Hepatocyte (in vitro differentiated cells): ENCODE measurements at regions not wholly inside any gene's neighbourhood (a gene's known extent, or its start where the extent isn't known, plus 50 kb on each side); places are given as distances from the start of the nearest gene placed in this dataset.

Experiments
- DNase-seq: peaks from one replicate; pipeline ENCODE4 v3.0.0-alpha.2; 2016; ENCODE audit warnings: low spot score
- H2AFZ ChIP-seq: fragments of 200-600 bp; sonication (generic); 2 replicates; pipeline ENCODE4 v1.6.0; 2016; ENCODE audit warnings: antibody characterized with exemption, mild to moderate bottlenecking
- H3K27ac ChIP-seq: fragments of 200-600 bp; sonication (generic); 2 replicates; pipeline ENCODE4 v1.5.1; 2016; ENCODE audit warnings: mild to moderate bottlenecking
- H3K27me3 ChIP-seq: fragments of 200-600 bp; sonication (generic); 2 replicates; pipeline ENCODE4 v1.6.1; 2016
- H3K36me3 ChIP-seq: fragments of 200-600 bp; sonication (generic); replicated peaks from 2 replicates; pipeline ENCODE4 v1.5.1; 2016; ENCODE audit warnings: low read depth; ENCODE audit not compliant: insufficient read depth
- H3K4me1 ChIP-seq: fragments of 200-600 bp; sonication (generic); 2 replicates; pipeline ENCODE4 v1.5.1; 2016; ENCODE audit warnings: mild to moderate bottlenecking, moderate library complexity; ENCODE audit not compliant: insufficient read depth
- H3K4me2 ChIP-seq: fragments of 200-600 bp; sonication (generic); 2 replicates; pipeline ENCODE4 v1.6.0; 2016
- H3K4me3 ChIP-seq: fragments of 200-600 bp; sonication (generic); 2 replicates; pipeline ENCODE4 v1.5.1; 2016; ENCODE audit warnings: mild to moderate bottlenecking
- H3K79me2 ChIP-seq: fragments of 200-600 bp; sonication (generic); 2 replicates; pipeline ENCODE4 v1.6.0; 2017; ENCODE audit warnings: mild to moderate bottlenecking
- H3K9me2 ChIP-seq: fragments of 200-600 bp; sonication (generic); replicated peaks from 2 replicates; pipeline ENCODE4 v1.6.0; 2017; ENCODE audit warnings: mild to moderate bottlenecking; ENCODE audit not compliant: insufficient read depth
- H3K9me3 ChIP-seq: fragments of 200-600 bp; sonication (generic); 2 replicates; pipeline ENCODE4 v1.5.1; 2016; ENCODE audit warnings: low read depth, mild to moderate bottlenecking
- H4K20me1 ChIP-seq: fragments of 200-600 bp; sonication (generic); 2 replicates; pipeline ENCODE4 v1.6.0; 2016; ENCODE audit warnings: mild to moderate bottlenecking; ENCODE audit not compliant: insufficient read depth, poor library complexity, severe bottlenecking
- EZH2 ChIP-seq: fragments of 200-600 bp; sonication (generic); IDR thresholded peaks from 2 replicates; pipeline ENCODE4 v1.6.1; 2016; ENCODE audit warnings: antibody characterized with exemption, mild to moderate bottlenecking, borderline replicate concordance
- EZH2phosphoT487 ChIP-seq: fragments of 200-600 bp; sonication (generic); IDR thresholded peaks from one replicate; pipeline ENCODE4 v1.6.1; 2018; ENCODE audit warnings: antibody characterized with exemption, mild to moderate bottlenecking, low read depth, moderate library complexity; ENCODE audit not compliant: unreplicated experiment, severe bottlenecking
- WGBS: methylation state at CpG from one replicate; pipeline ENCODE4 v1.1.6; 2016; ENCODE audit warnings: low lambda C conversion rate; ENCODE audit errors: missing lambda C conversion rate; 5-methylcytosine and 5-hydroxymethylcytosine counted together
- TF ChIP-seq, protein P1 (sequence below): fragments of 200-600 bp; sonication (generic); IDR thresholded peaks from 2 replicates; pipeline ENCODE4 v1.5.1; 2016; ENCODE audit warnings: antibody characterized with exemption, mild to moderate bottlenecking; ENCODE audit not compliant: poor library complexity

DNA sequence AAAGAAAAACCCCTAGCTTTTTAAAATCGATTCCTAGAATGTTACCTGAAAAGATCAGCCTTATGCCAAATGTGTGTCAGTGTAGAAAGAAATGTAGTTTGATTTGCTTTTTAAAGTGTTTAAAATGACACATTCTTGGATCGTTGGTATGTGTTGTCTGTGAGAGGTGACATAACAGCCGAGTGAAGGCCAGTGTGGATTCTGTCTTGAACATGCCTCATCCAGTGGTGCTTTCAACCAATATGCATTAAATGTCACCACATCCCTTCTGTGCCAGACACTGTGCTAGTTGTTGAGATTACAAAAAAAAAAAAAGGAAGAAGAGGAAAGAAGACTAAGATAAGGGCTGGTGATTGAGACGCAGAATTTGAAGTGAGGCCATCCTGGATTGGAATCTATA is 994.2 kb upstream of the TENM3 start:
- Histone ChIP-seq H3K9me2 (no peaks in the 10 kb centered on the region), H3K36me3 (no peaks in the 10 kb centered on the region), H4K20me1 (no peaks in the 10 kb centered on the region), H3K9me3 (no peaks in the 10 kb centered on the region), H3K4me3 (no peak overlapping the region), H2AFZ (no peak overlapping the region), H3K27me3 (no peaks in the 10 kb centered on the region), H3K4me2 (no peak overlapping the region), H3K4me1 (no peaks in the 10 kb centered on the region), H3K79me2 (no peaks in the 10 kb centered on the region), H3K27ac (no peak overlapping the region)
- 86% methylated on average over 4 of the region's 4 CpGs for WGBS
- DNase-seq, result no peak
- TF ChIP-seq, protein P1, sequence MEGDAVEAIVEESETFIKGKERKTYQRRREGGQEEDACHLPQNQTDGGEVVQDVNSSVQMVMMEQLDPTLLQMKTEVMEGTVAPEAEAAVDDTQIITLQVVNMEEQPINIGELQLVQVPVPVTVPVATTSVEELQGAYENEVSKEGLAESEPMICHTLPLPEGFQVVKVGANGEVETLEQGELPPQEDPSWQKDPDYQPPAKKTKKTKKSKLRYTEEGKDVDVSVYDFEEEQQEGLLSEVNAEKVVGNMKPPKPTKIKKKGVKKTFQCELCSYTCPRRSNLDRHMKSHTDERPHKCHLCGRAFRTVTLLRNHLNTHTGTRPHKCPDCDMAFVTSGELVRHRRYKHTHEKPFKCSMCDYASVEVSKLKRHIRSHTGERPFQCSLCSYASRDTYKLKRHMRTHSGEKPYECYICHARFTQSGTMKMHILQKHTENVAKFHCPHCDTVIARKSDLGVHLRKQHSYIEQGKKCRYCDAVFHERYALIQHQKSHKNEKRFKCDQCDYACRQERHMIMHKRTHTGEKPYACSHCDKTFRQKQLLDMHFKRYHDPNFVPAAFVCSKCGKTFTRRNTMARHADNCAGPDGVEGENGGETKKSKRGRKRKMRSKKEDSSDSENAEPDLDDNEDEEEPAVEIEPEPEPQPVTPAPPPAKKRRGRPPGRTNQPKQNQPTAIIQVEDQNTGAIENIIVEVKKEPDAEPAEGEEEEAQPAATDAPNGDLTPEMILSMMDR, result no peak
- TF ChIP-seq EZH2, result no peak
- TF ChIP-seq EZH2phosphoT487, result no peak

DNA sequence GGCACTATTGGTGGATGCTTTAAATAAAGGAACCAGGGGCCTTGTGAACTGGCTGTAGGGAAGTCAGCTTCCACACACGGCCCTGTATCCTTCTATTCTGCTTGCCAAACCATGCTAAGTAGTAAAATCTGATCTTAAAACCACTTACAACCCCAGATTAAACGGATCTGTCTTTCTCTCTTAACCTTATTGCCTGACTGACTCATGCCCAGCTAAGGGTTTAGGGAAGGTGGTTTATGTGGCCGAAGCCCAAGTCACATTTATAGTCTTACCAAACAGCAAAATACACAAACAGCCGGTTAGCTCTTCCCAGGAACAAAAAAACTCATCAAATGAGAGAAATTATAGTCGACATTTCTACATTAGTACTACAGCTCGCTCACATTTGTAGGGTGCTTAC is 988.4 kb upstream of the TENM3 start:
- Histone ChIP-seq H3K4me3 (no peak overlapping the region), H3K9me3 (no peaks in the 10 kb centered on the region), H2AFZ (no peak overlapping the region), H3K9me2 (no peaks in the 10 kb centered on the region), H3K36me3 (no peaks in the 10 kb centered on the region), H4K20me1 (no peaks in the 10 kb centered on the region), H3K79me2 (no peaks in the 10 kb centered on the region), H3K27ac (no peak overlapping the region), H3K4me1 (no peaks in the 10 kb centered on the region), H3K4me2 (no peak overlapping the region), H3K27me3 (no peaks in the 10 kb centered on the region)
- DNase-seq, result no peak
- TF ChIP-seq, protein P1, result no peak
- TF ChIP-seq EZH2phosphoT487 (no peak), EZH2 (no peak)
- 54% methylated on average over 6 of the region's 6 CpGs for WGBS

DNA sequence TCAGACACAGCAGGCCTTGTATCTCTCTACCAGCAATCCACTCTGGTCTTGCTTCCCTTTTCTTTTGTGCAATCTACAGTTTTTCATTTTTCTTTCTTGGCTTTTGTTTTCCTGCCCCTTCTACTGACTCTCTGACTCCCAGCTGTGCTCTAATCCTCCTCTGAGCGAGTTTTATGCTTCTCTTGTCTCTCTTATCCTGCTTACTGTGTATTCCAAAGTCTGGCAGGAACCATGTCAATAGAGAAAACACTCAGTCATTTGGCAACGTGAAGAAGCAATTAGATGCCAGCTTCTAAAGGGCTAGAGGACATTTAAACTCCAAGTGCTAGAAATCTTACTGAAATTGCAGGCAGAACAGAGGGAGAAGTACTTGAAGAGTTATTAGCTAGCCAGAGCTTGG is 984.6 kb upstream of the TENM3 start:
- Histone ChIP-seq H3K4me3 (no peak overlapping the region), H3K9me2 (no peaks in the 10 kb centered on the region), H4K20me1 (no peaks in the 10 kb centered on the region), H3K36me3 (no peaks in the 10 kb centered on the region), H3K4me2 (no peak overlapping the region), H3K79me2 (no peaks in the 10 kb centered on the region), H2AFZ (no peak overlapping the region), H3K9me3 (no peaks in the 10 kb centered on the region), H3K4me1 (no peaks in the 10 kb centered on the region), H3K27ac (no peak overlapping the region), H3K27me3 (no peaks in the 10 kb centered on the region)
- 4% methylated on average over 2 of the region's 2 CpGs for WGBS
- TF ChIP-seq, protein P1, result no peak
- TF ChIP-seq EZH2phosphoT487 (no peak), EZH2 (no peak)
- DNase-seq, result no peak

DNA sequence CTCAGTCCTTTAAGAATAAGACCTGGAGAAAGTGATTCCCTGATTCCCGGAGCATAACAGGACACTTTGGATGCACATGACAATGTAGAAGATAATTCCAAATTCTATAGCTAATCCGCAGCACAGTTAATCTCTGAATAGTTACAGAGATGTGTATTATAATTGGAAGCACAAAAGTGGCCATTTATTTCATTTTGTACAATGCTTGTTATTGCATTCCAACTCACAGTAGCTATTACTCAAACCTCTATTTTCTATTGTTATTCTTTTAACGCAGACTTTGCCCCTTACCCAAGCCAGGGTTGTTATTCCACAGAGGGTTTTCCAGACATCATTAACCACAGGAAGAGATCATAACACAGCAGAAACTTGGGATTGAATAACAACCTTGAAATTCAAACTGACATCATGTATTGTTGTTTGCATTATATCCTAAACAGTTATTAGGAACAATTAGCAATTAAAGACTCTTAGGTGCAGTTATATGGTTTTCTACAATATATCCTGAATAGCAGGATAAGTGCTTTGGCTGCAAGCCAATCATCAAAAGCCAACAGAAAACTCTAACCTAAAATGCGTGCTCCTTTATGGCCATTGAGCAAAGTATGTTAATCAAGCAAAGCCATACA is 984.0 kb upstream of the TENM3 start:
- H4K20me1 ChIP-seq, result no peaks in the 10 kb centered on the region
- no peak for DNase-seq
- H3K36me3 ChIP-seq, result no peaks in the 10 kb centered on the region
- H3K4me2 ChIP-seq, result no peak overlapping the region
- WGBS, result 66% methylated on average over 4 of the region's 4 CpGs
- no peaks in the 10 kb centered on the region for H3K9me2 ChIP-seq
- no peak overlapping the region for H3K4me3 ChIP-seq
- H3K79me2 ChIP-seq, result no peaks in the 10 kb centered on the region
- no peak overlapping the region for H3K27ac ChIP-seq
- no peak overlapping the region for H2AFZ ChIP-seq
- H3K27me3 ChIP-seq, result no peaks in the 10 kb centered on the region
- H3K9me3 ChIP-seq, result no peaks in the 10 kb centered on the region
- TF ChIP-seq, protein P1, result no peak
- TF ChIP-seq EZH2, result no peak
- no peak for TF ChIP-seq EZH2phosphoT487
- H3K4me1 ChIP-seq, result no peaks in the 10 kb centered on the region
